ENCODE measurements at regions not wholly inside any gene's neighbourhood (a gene's known extent, or its start where the extent isn't known, plus 50 kb on each side); places are given as distances from the start of the nearest gene placed in this dataset.

DNA sequence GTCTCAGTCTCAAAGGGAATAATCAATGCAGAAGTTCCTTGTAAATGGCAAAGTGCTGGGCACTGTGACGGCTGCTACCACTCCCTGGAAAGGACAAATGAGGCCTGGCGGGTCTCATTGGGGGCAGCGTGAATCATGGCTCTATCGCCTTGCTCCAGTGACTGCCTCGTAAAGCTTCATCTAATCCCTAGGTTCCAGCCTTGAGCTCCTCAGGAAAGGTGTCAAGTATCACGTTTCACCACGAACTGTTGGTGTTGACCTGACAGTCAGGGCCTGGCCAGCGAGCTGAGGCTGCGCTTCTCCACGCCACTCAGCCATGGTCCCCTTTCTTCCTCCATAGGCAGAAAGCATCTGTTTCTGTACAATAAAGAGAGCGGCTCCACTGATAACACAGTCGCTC lies 126.7 kb upstream of the ZNF32 start:
- no peaks in the 10 kb centered on the region for H3K27me3 ChIP-seq (ENCODE audit: control insufficient read depth, insufficient read depth, low read length)
- H3K36me3 ChIP-seq (ENCODE audit: control insufficient read depth, insufficient read depth, low read length) = no peaks in the 10 kb centered on the region
- peaks cover 37% of the 10 kb centered on the region for H3K4me1 ChIP-seq (ENCODE audit: control insufficient read depth, insufficient read depth, low read length)
- no peak overlapping the region for H3K4me3 ChIP-seq (ENCODE audit: low read length)
- H3K9ac ChIP-seq (ENCODE audit: low read length) = no peak overlapping the region
- H3K9me3 ChIP-seq (ENCODE audit: control insufficient read depth, low read length) = no peaks in the 10 kb centered on the region

- peaks cover 26% of the 10 kb centered on the region for H3K4me1 ChIP-seq (ENCODE audit: control insufficient read depth, insufficient read depth, low read length)
- no peaks in the 10 kb centered on the region for H3K36me3 ChIP-seq (ENCODE audit: control insufficient read depth, insufficient read depth, low read length)
- no peaks in the 10 kb centered on the region for H3K9me3 ChIP-seq (ENCODE audit: control insufficient read depth, low read length)
- H3K27me3 ChIP-seq (ENCODE audit: control insufficient read depth, insufficient read depth, low read length) = no peaks in the 10 kb centered on the region
- H3K4me3 ChIP-seq (ENCODE audit: low read length) = no peak overlapping the region
- H3K9ac ChIP-seq (ENCODE audit: low read length) = no peak overlapping the region
Observed at GRCh38 chr10:43774234-43774769, 125.6 kb upstream of the ZNF32 start.

DNA sequence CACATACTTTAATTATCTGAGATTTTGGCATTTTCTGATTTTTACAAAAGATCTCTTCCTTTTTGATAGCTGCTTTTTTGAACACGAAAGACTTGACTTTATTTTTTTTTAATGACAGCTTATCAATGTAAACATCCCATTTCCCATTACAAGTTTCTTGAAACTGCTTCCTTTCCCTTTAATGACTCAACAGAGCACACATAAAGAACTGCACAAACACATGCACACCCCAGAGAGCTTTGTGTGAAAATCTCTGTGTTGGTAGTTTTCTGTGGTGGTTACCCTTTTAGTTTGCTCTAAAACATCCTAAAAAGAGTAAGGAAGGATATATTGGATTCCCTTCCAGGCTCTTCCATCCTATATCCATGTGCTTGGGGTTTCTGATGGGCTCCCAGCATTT lies 125.1 kb upstream of the ZNF32 start:
- Histone ChIP-seq H3K27me3 (ENCODE audit: control insufficient read depth, insufficient read depth, low read length) (no peaks in the 10 kb centered on the region), H3K4me1 (ENCODE audit: control insufficient read depth, insufficient read depth, low read length) (peaks cover 21% of the 10 kb centered on the region), H3K9me3 (ENCODE audit: control insufficient read depth, low read length) (no peaks in the 10 kb centered on the region), H3K9ac (ENCODE audit: low read length) (no peak overlapping the region), H3K36me3 (ENCODE audit: control insufficient read depth, insufficient read depth, low read length) (no peaks in the 10 kb centered on the region), H3K4me3 (ENCODE audit: low read length) (no peak overlapping the region)

GRCh38 chr10:43772171-43772570 lies 123.5 kb upstream of the ZNF32 start:
- no peaks in the 10 kb centered on the region for H3K36me3 ChIP-seq (ENCODE audit: control insufficient read depth, insufficient read depth, low read length)
- no peaks in the 10 kb centered on the region for H3K27me3 ChIP-seq (ENCODE audit: control insufficient read depth, insufficient read depth, low read length)
- peaks cover 19% of the 10 kb centered on the region for H3K4me1 ChIP-seq (ENCODE audit: control insufficient read depth, insufficient read depth, low read length)
- no peak overlapping the region for H3K9ac ChIP-seq (ENCODE audit: low read length)
- no peaks in the 10 kb centered on the region for H3K9me3 ChIP-seq (ENCODE audit: control insufficient read depth, low read length)
- H3K4me3 ChIP-seq (ENCODE audit: low read length) = no peak overlapping the region

- Histone ChIP-seq H3K9ac (ENCODE audit: low read length) (no peak overlapping the region), H3K4me1 (ENCODE audit: control insufficient read depth, insufficient read depth, low read length) (peaks cover 19% of the 10 kb centered on the region), H3K27me3 (ENCODE audit: control insufficient read depth, insufficient read depth, low read length) (no peaks in the 10 kb centered on the region), H3K9me3 (ENCODE audit: control insufficient read depth, low read length) (no peaks in the 10 kb centered on the region), H3K4me3 (ENCODE audit: low read length) (no peak overlapping the region), H3K36me3 (ENCODE audit: control insufficient read depth, insufficient read depth, low read length) (no peaks in the 10 kb centered on the region)
Observed at GRCh38 chr10:43771675-43772074, 123.0 kb upstream of the ZNF32 start.

DNA sequence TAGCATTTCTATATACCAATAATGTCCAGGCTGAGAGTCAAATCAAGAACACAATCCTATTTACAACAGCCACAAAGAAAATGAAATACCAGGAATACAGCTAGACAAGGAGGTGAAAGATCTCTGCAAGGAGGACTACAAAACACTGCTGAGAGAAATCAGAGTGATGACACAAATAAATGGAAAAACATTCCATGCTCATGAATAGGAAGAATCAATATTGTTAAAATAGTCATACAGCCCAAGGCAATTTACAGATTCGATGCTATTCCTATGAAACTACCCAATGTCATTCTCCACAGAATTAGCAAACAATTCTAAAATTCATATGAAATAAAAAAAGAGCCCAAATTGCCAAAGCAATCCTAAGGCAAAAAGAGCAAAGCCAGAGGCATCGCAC lies 116.8 kb upstream of the ZNF32 start:
- Histone ChIP-seq H3K27me3 (ENCODE audit: control insufficient read depth, insufficient read depth, low read length) (no peaks in the 10 kb centered on the region), H3K9ac (ENCODE audit: low read length) (no peak overlapping the region), H3K9me3 (ENCODE audit: control insufficient read depth, low read length) (no peaks in the 10 kb centered on the region), H3K4me3 (ENCODE audit: low read length) (no peak overlapping the region), H3K36me3 (ENCODE audit: control insufficient read depth, insufficient read depth, low read length) (no peaks in the 10 kb centered on the region), H3K4me1 (ENCODE audit: control insufficient read depth, insufficient read depth, low read length) (no peaks in the 10 kb centered on the region)

GRCh38 chr10:43763846-43764245 lies 115.2 kb upstream of the ZNF32 start:
- Histone ChIP-seq H3K36me3 (ENCODE audit: control insufficient read depth, insufficient read depth, low read length) (no peaks in the 10 kb centered on the region), H3K27me3 (ENCODE audit: control insufficient read depth, insufficient read depth, low read length) (no peaks in the 10 kb centered on the region), H3K4me1 (ENCODE audit: control insufficient read depth, insufficient read depth, low read length) (no peaks in the 10 kb centered on the region), H3K9me3 (ENCODE audit: control insufficient read depth, low read length) (no peaks in the 10 kb centered on the region), H3K9ac (ENCODE audit: low read length) (no peak overlapping the region), H3K4me3 (ENCODE audit: low read length) (no peak overlapping the region)

DNA sequence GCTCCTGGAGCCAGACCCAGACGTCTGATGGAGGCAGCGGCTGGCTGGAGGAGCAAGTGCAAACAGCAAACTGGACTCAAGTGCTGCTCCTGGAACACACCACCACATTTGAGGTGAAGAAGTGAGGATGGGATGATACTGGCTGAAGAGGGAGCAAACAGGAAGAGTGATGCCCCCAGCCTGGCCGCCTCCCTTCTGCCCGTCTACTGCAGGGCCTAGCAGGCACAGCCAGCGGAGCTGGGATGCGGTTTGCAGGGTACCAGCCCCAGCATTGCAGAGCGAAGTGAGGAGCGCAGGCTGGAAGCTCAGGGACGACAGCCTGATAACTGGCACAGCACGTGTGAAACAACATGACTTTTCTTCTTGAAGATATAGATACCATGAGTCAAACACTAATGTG lies 111.8 kb upstream of the ZNF32 start:
- no peaks in the 10 kb centered on the region for H3K4me1 ChIP-seq (ENCODE audit: control insufficient read depth, insufficient read depth, low read length)
- H3K9ac ChIP-seq (ENCODE audit: low read length) = no peak overlapping the region
- H3K9me3 ChIP-seq (ENCODE audit: control insufficient read depth, low read length) = no peaks in the 10 kb centered on the region
- no peak overlapping the region for H3K4me3 ChIP-seq (ENCODE audit: low read length)
- H3K36me3 ChIP-seq (ENCODE audit: control insufficient read depth, insufficient read depth, low read length) = no peaks in the 10 kb centered on the region
- no peaks in the 10 kb centered on the region for H3K27me3 ChIP-seq (ENCODE audit: control insufficient read depth, insufficient read depth, low read length)

DNA sequence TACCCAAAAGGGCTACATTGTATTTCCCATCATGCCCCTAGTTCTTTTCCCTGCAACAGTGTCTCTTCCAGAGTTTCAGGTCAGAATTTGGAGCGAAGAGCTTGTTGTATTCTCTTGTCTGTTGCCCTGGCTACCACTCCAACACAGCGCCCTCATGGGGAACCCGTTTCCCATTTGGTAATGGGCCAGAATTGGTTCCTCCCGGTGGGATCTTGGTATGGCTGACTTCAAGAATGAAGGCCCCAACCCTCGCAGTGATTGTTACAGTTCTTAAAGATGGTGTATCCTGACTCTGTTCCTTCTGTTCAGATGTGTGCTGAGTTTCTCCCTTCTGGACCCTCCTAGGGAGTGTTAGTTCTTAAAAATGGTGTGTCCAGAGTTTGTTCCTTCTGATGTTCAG lies 110.5 kb upstream of the ZNF32 start:
- Histone ChIP-seq H3K9ac (ENCODE audit: low read length) (no peak overlapping the region), H3K4me3 (ENCODE audit: low read length) (no peak overlapping the region), H3K4me1 (ENCODE audit: control insufficient read depth, insufficient read depth, low read length) (no peaks in the 10 kb centered on the region), H3K9me3 (ENCODE audit: control insufficient read depth, low read length) (no peaks in the 10 kb centered on the region), H3K36me3 (ENCODE audit: control insufficient read depth, insufficient read depth, low read length) (no peaks in the 10 kb centered on the region), H3K27me3 (ENCODE audit: control insufficient read depth, insufficient read depth, low read length) (no peaks in the 10 kb centered on the region)

GRCh38 chr10:43756341-43756740 lies 107.7 kb upstream of the ZNF32 start:
- H3K9me3 ChIP-seq (ENCODE audit: control insufficient read depth, low read length) = no peaks in the 10 kb centered on the region
- no peaks in the 10 kb centered on the region for H3K27me3 ChIP-seq (ENCODE audit: control insufficient read depth, insufficient read depth, low read length)
- no peak overlapping the region for H3K9ac ChIP-seq (ENCODE audit: low read length)
- no peak overlapping the region for H3K4me3 ChIP-seq (ENCODE audit: low read length)
- no peaks in the 10 kb centered on the region for H3K4me1 ChIP-seq (ENCODE audit: control insufficient read depth, insufficient read depth, low read length)
- H3K36me3 ChIP-seq (ENCODE audit: control insufficient read depth, insufficient read depth, low read length) = no peaks in the 10 kb centered on the region

GRCh38 chr10:43754569-43755260 lies 106.0 kb upstream of the ZNF32 start:
- Histone ChIP-seq H3K9me3 (ENCODE audit: control insufficient read depth, low read length) (no peaks in the 10 kb centered on the region), H3K36me3 (ENCODE audit: control insufficient read depth, insufficient read depth, low read length) (no peaks in the 10 kb centered on the region), H3K4me3 (ENCODE audit: low read length) (no peak overlapping the region), H3K9ac (ENCODE audit: low read length) (no peak overlapping the region), H3K27me3 (ENCODE audit: control insufficient read depth, insufficient read depth, low read length) (no peaks in the 10 kb centered on the region), H3K4me1 (ENCODE audit: control insufficient read depth, insufficient read depth, low read length) (no peaks in the 10 kb centered on the region)

DNA sequence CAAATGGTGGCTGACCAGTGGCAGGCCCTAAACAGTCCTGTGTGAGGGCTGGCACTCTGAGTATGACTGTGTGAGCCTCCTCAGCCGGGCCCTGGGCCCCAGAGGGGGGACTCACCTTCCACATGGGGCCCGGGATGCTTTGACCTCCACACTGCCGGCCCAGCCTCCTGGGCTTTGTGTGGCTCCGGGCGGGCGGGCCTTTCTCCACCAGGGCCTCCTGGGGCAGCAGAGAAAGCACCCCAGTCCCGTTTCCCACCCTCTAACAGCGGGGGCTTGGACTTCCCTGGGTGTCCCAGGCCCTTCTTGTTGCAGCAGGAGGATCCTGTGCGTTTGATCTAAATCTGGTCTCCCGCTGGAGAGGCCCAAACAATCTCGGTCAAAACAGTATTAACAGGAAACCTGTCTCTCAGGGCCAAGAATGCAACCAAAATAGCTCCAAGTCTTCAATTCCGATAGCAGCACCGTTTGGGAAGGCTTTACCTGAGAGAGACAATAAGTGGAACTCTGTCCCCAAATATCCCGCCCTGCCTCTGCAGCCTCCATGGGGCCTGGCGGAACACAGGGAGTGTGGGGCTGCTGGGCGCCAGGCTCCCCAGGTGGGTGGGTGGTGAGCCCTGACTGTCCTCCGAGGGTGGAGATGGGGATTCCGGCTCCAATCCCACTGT lies 104.8 kb upstream of the ZNF32 start:
- H3K4me3 ChIP-seq (ENCODE audit: low read length) = no peak overlapping the region
- no peak overlapping the region for H3K9ac ChIP-seq (ENCODE audit: low read length)
- H3K36me3 ChIP-seq (ENCODE audit: control insufficient read depth, insufficient read depth, low read length) = no peaks in the 10 kb centered on the region
- H3K27me3 ChIP-seq (ENCODE audit: control insufficient read depth, insufficient read depth, low read length) = no peaks in the 10 kb centered on the region
- no peaks in the 10 kb centered on the region for H3K9me3 ChIP-seq (ENCODE audit: control insufficient read depth, low read length)
- no peaks in the 10 kb centered on the region for H3K4me1 ChIP-seq (ENCODE audit: control insufficient read depth, insufficient read depth, low read length)

Data from mucosa of stomach (tissue), 1 donor.